ENCODE measurements at regions not wholly inside any gene's neighbourhood (a gene's known extent, or its start where the extent isn't known, plus 50 kb on each side); places are given as distances from the start of the nearest gene placed in this dataset.

GRCh38 chr2:120844070-120844738 is 108.5 kb downstream of the GLI2 start:
- Histone ChIP-seq H3K36me3 (ENCODE audit: low read depth) (no peaks in the 10 kb centered on the region), H3K4me3 (no peak overlapping the region), H3K9me3 (no peaks in the 10 kb centered on the region), H3K4me1 (ENCODE audit: low read depth) (no peaks in the 10 kb centered on the region)
- TF ChIP-seq CTCF (IDR thresholded peaks at IDR 0.05), result no peak
- no peak for ATAC-seq
- intact Hi-C loops (cut with DNase I, micrococcal nuclease), result no loop called here
- no peak for DNase-seq

GRCh38 chr2:120845277-120845676 is 109.6 kb downstream of the GLI2 start:
- ATAC-seq, result peak; percentile 49
- Histone ChIP-seq H3K4me3 (no peak overlapping the region), H3K36me3 (ENCODE audit: low read depth) (no peaks in the 10 kb centered on the region), H3K9me3 (peaks cover 4% of the 10 kb centered on the region), H3K4me1 (ENCODE audit: low read depth) (no peaks in the 10 kb centered on the region)
- DNase-seq, result peak in 1 of 3 donors; percentile 69
- intact Hi-C loops (cut with DNase I, micrococcal nuclease), result no loop called here
- TF ChIP-seq CTCF (IDR thresholded peaks at IDR 0.05), result no peak

GRCh38 chr2:120846406-120847095 is 110.9 kb downstream of the GLI2 start:
- H3K9me3 ChIP-seq, result peaks cover 4% of the 10 kb centered on the region
- DNase-seq (no peak), ATAC-seq (no peak)
- H3K4me1 ChIP-seq (ENCODE audit: low read depth), result no peaks in the 10 kb centered on the region
- intact Hi-C loops (cut with DNase I, micrococcal nuclease), result no loop called here
- H3K36me3 ChIP-seq (ENCODE audit: low read depth), result no peaks in the 10 kb centered on the region
- no peak for TF ChIP-seq CTCF (IDR thresholded peaks at IDR 0.05)
- no peak overlapping the region for H3K4me3 ChIP-seq

- H3K36me3 ChIP-seq (ENCODE audit: low read depth), result no peaks in the 10 kb centered on the region
- no peak overlapping the region for H3K4me3 ChIP-seq
- no peak for ATAC-seq
- peaks cover 4% of the 10 kb centered on the region for H3K9me3 ChIP-seq
- H3K4me1 ChIP-seq (ENCODE audit: low read depth), result no peaks in the 10 kb centered on the region
- no peak for TF ChIP-seq CTCF (IDR thresholded peaks at IDR 0.05)
- no peak for DNase-seq
- intact Hi-C loops (cut with DNase I, micrococcal nuclease), result no loop called here
These were observed 112.1 kb downstream of the GLI2 start for GRCh38 chr2:120847700-120848321.

- DNase-seq, result no peak
- intact Hi-C loops (cut with DNase I, micrococcal nuclease), result no loop called here
These were observed 113.6 kb downstream of the GLI2 start for GRCh38 chr2:120849278-120849677.

More at GRCh38 chr2:120849278-120849677, 113.6 kb downstream of the GLI2 start:
- no peaks in the 10 kb centered on the region for H3K36me3 ChIP-seq (ENCODE audit: low read depth)
- no peak for TF ChIP-seq CTCF (IDR thresholded peaks at IDR 0.05)
- H3K4me1 ChIP-seq (ENCODE audit: low read depth), result no peaks in the 10 kb centered on the region
- no peak for ATAC-seq
- no peak overlapping the region for H3K4me3 ChIP-seq
- H3K9me3 ChIP-seq, result peaks cover 4% of the 10 kb centered on the region
